ENCODE measurements at regions not wholly inside any gene's neighbourhood (a gene's known extent, or its start where the extent isn't known, plus 50 kb on each side); places are given as distances from the start of the nearest gene placed in this dataset.

DNA sequence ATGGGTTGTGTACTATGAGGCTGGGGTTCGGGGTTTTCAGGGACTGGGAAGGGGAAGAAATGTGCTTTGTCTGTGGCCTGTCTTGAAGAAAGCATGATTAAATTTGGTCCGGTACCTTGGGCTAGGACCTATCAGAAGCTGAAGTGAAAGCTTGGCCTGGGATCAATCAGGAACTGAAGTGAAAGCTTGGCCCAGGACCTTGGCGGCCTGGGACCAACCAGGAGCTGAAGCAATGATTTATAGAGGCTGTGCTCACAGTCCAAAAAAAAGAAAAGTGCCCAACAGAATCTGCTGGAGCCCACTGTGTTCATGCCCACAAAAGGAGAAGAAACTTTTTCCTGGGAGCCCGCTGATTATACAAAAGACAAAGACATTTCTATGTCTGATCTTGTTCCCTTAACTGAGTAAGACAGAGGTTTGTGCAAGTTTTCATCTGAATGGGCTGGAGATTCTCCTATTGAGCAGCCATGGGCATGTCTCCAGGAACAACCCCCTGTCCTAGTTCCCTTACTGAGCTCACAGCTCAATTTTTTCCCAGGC lies 1427.9 kb downstream of the FAM133A start:
- TF ChIP-seq POLR2AphosphoS5 (IDR thresholded peaks at IDR 0.05; ENCODE audit: low read depth, low read length) (no peak), POLR2A (IDR thresholded peaks at IDR 0.05; ENCODE audit: low read depth, low read length) (no peak), TAF1 (IDR thresholded peaks at IDR 0.05; ENCODE audit: borderline replicate concordance, low read depth, low read length) (no peak)
- no peak for DNase-seq (ENCODE audit: insufficient read length)
- FAIRE-seq = no peak

DNA sequence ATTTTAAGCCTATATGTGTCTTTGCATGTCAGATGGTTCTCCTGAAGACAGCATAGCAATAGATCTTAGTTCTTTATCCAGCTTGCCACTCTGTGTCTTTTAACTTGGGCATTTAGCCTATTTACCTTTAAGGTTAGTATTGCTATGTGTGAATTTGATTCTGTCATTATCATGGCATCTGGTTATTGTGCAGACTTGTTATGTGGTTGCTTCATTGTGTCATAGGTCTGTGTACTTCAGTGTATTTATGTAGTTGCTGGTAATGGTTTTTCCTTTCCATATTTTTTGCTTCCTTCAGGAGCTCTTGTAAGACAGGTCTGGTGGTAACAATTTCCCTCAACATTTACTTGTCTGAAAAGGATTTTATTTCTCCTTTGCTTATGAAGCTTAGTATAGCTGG lies 1443.5 kb downstream of the FAM133A start:
- FAIRE-seq (no peak), DNase-seq (ENCODE audit: insufficient read length) (no peak)
- TF ChIP-seq POLR2A (IDR thresholded peaks at IDR 0.05; ENCODE audit: low read depth, low read length) (no peak), POLR2AphosphoS5 (IDR thresholded peaks at IDR 0.05; ENCODE audit: low read depth, low read length) (no peak), TAF1 (IDR thresholded peaks at IDR 0.05; ENCODE audit: borderline replicate concordance, low read depth, low read length) (no peak)

DNA sequence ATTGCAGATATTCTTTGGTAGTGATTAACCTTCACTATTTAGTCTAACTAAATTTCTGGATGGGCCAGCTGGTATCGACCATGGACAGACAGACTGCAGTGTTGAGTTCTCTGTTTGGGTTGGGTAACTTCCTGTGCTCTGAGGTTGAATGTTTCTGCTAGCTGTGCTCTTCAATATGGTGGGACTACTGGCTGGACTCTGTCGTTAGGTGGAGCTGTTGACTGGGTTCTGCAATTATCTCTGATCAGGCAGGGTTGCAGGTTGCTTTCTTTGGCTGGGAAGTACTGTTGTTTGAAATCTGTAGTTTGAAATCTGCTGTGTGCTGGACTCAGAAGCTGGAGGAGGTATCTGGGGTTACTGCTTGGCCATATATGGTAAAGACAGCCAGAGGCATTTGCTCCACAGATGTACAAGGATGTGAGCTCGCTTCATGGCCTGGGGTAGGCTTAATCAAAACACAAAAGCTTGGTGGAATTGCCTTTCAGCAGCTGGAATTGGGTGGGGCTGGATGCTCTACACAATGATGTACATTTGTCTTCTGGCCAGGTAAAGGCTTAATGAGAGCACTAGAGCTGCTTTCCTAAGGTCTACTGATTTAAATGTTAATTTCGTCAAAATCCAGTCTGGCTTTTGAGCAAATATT lies 1472.0 kb downstream of the FAM133A start:
- no peak for DNase-seq (ENCODE audit: insufficient read length)
- FAIRE-seq = no peak
- TF ChIP-seq POLR2AphosphoS5 (IDR thresholded peaks at IDR 0.05; ENCODE audit: low read depth, low read length) = no peak
- TF ChIP-seq TAF1 (IDR thresholded peaks at IDR 0.05; ENCODE audit: borderline replicate concordance, low read depth, low read length) = no peak
- TF ChIP-seq POLR2A (IDR thresholded peaks at IDR 0.05; ENCODE audit: low read depth, low read length) = no peak

DNA sequence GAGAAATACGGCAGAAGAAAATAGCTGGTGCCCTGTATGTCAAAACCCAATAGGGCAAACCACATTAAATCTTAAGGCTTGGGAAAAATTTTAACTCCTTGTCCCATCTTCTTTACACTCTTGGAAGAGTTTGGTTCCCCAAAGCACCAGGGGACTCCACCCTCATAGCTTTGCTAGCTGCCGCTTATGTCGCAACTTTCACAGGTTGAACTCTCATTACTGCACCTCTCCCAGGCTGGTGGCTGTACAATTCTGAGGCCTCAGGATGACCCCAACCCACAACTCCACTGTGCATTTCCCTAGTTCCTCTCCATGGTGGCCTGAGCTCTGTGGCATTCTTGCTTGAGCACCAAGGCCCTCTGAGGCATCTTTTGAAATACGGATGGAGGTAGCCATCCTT lies 1478.8 kb downstream of the FAM133A start:
- FAIRE-seq = no peak
- no peak for TF ChIP-seq POLR2A (IDR thresholded peaks at IDR 0.05; ENCODE audit: low read depth, low read length)
- no peak for TF ChIP-seq POLR2AphosphoS5 (IDR thresholded peaks at IDR 0.05; ENCODE audit: low read depth, low read length)
- TF ChIP-seq TAF1 (IDR thresholded peaks at IDR 0.05; ENCODE audit: borderline replicate concordance, low read depth, low read length) = no peak

DNA sequence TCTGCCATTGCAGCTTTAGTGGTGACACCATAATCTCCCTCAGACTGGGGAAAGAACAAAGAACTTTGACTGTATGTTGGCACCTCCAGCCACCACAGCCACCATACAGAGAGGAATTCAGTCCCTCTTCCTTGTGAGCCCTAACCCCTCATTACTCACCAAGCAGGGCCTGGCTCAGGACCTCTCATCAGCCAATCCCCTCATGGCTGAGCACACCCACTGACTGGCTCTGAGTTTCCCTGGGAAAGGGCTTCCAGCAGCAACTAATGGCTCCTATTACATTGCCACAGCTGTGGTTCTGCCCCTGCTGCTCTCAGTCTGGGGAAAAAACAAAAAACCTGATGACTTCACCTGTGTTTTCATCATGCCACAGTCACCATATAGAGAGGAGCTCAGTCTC lies 1482.6 kb downstream of the FAM133A start:
- FAIRE-seq (no peak), DNase-seq (ENCODE audit: insufficient read length) (no peak)
- TF ChIP-seq POLR2AphosphoS5 (IDR thresholded peaks at IDR 0.05; ENCODE audit: low read depth, low read length) (no peak), TAF1 (IDR thresholded peaks at IDR 0.05; ENCODE audit: borderline replicate concordance, low read depth, low read length) (no peak), POLR2A (IDR thresholded peaks at IDR 0.05; ENCODE audit: low read depth, low read length) (no peak)

More for the DNA sequence above, 1478.8 kb downstream of the FAM133A start:
- no peak for DNase-seq (ENCODE audit: insufficient read length)

Data from GM12892 (cell line).